Lower lobe of right lung (tissue), 2 donors: ENCODE measurements at regions not wholly inside any gene's neighbourhood (a gene's known extent, or its start where the extent isn't known, plus 50 kb on each side); places are given as distances from the start of the nearest gene placed in this dataset.

ENCODE experiments used
- ATAC-seq, 2 donors: fragments of 200-7000 bp; cut with Tn5 transposase; one replicate each; pipeline ENCODE4 v1.9.1; 2020 to 2022; ENCODE audit warnings: mild to moderate bottlenecking in 2 of 2, moderate library complexity in 2 of 2
- DNase-seq: peaks from one replicate; pipeline ENCODE4 v3.0.0-alpha.2; 2020
- H3K27ac ChIP-seq: fragments of 200-600 bp; one replicate; pipeline ENCODE4 v1.8.0; 2022
- H3K27me3 ChIP-seq: fragments of 200-600 bp; one replicate; pipeline ENCODE4 v1.8.0; 2022; ENCODE audit warnings: low read depth
- H3K36me3 ChIP-seq: fragments of 200-600 bp; one replicate; pipeline ENCODE4 v1.8.0; 2022; ENCODE audit warnings: mild to moderate bottlenecking
- H3K4me1 ChIP-seq: fragments of 200-600 bp; one replicate; pipeline ENCODE4 v1.8.0; 2022
- H3K4me3 ChIP-seq: fragments of 200-600 bp; one replicate; pipeline ENCODE4 v1.8.0; 2022; ENCODE audit warnings: mild to moderate bottlenecking
- H3K9me3 ChIP-seq: fragments of 200-600 bp; one replicate; pipeline ENCODE4 v1.8.0; 2022
- CTCF ChIP-seq: fragments of 200-600 bp; IDR thresholded peaks from one replicate; pipeline ENCODE4 v1.8.0; 2022; ENCODE audit warnings: antibody characterized with exemption, mild to moderate bottlenecking
- intact Hi-C: fragments of 100-400 bp; cut with DNase I; formaldehyde crosslinking; loops from one replicate; pipeline ENCODE4 v1.11.0; 2022
- donor health status: DM: no; HTN: yes; CAD: no; lungs with severe emphysema.

- no peak for TF ChIP-seq CTCF
- H3K27me3 ChIP-seq = no peaks in the 10 kb centered on the region
- H3K9me3 ChIP-seq = no peaks in the 10 kb centered on the region
- intact Hi-C loops = no loop called here
- H3K4me1 ChIP-seq = no peaks in the 10 kb centered on the region
- H3K4me3 ChIP-seq = no peak overlapping the region
- no peak overlapping the region for H3K27ac ChIP-seq
- no peaks in the 10 kb centered on the region for H3K36me3 ChIP-seq
- DNase-seq = no peak
- ATAC-seq = no peak
Observed at GRCh38 chr5:152329761-152330283, 75.3 kb downstream of the NMUR2 start.

DNA sequence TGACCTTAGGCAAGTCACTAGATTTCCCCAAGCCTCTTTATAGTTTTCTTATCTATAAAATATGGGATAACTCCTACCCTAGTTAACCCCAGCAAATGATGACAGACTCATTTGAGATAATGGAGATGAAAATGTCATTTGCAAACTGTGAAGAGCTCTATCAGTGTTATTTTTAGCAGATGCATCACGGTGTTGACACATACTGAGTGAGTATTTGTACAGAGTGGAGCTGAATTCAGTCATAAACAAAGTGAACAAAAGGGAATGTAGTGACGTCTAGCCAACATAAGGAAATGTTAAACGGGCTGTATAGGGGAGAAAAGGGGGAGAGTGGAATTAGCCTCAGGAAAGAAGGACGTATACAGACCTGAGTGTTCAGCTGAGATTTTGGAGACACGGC, 75.9 kb downstream of the NMUR2 start:
- DNase-seq (no peak), ATAC-seq (no peak)
- Histone ChIP-seq H3K4me1 (no peaks in the 10 kb centered on the region), H3K9me3 (no peaks in the 10 kb centered on the region), H3K27ac (no peak overlapping the region), H3K27me3 (no peaks in the 10 kb centered on the region), H3K36me3 (no peaks in the 10 kb centered on the region), H3K4me3 (no peak overlapping the region)
- no peak for TF ChIP-seq CTCF
- intact Hi-C loops = no loop called here

- ATAC-seq = no peak
Observed at GRCh38 chr5:152315942-152316341, 89.1 kb downstream of the NMUR2 start.

GRCh38 chr5:152314196-152314829, 90.8 kb downstream of the NMUR2 start:
- Histone ChIP-seq H3K4me1 (no peaks in the 10 kb centered on the region), H3K4me3 (no peak overlapping the region), H3K36me3 (no peaks in the 10 kb centered on the region), H3K27me3 (no peaks in the 10 kb centered on the region), H3K9me3 (no peaks in the 10 kb centered on the region), H3K27ac (no peak overlapping the region)
- DNase-seq (no peak), ATAC-seq (no peak)
- TF ChIP-seq CTCF = no peak
- intact Hi-C loops = no loop called here

More at GRCh38 chr5:152315942-152316341, 89.1 kb downstream of the NMUR2 start:
- Histone ChIP-seq H3K4me3 (no peak overlapping the region), H3K27me3 (no peaks in the 10 kb centered on the region), H3K9me3 (no peaks in the 10 kb centered on the region), H3K36me3 (no peaks in the 10 kb centered on the region), H3K4me1 (no peaks in the 10 kb centered on the region), H3K27ac (no peak overlapping the region)
- no peak for TF ChIP-seq CTCF
- DNase-seq = no peak
- intact Hi-C loops = no loop called here

DNA sequence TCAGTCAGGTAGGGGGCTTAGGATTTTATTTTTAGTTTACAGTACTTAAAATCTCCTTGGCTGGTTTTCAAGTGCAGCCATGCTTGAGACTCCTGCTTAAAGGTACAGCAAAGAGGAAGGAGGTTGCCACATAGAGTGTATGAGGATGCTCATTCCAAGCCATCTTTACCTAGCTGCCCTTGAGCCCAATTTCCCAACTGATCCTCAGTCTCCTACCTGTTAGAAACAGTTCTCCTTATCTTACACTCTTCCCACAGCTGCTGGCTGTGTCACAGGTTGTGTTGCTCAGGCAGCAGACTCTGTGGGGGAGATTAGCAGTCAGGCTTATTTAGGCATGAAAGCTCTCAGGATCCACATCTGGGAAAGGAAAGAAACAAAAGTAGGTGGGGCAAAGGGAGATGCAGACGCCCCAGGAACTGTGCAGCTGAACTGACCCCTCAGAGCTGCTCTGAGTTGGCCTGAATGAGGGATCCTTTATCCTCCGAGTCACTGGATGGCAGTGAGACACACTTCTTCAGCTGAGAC, 95.1 kb downstream of the NMUR2 start:
- ATAC-seq = no peak
- TF ChIP-seq CTCF = no peak
- no peak overlapping the region for H3K27ac ChIP-seq
- no peaks in the 10 kb centered on the region for H3K36me3 ChIP-seq
- no peak for DNase-seq
- H3K4me3 ChIP-seq = no peak overlapping the region
- intact Hi-C loops = no loop called here
- H3K27me3 ChIP-seq = no peaks in the 10 kb centered on the region
- no peaks in the 10 kb centered on the region for H3K4me1 ChIP-seq
- no peaks in the 10 kb centered on the region for H3K9me3 ChIP-seq
